ENCODE measurements at regions not wholly inside any gene's neighbourhood (a gene's known extent, or its start where the extent isn't known, plus 50 kb on each side); places are given as distances from the start of the nearest gene placed in this dataset.
"Not testable (repeated sequence)": the region's sequence is repeated elsewhere in the genome, so short reads cannot be mapped to it uniquely, and the experiment has no call there.

- DNase-seq (ENCODE audit: low read depth in 1 of 2, low spot score in 2 of 2); H3K79me2 ChIP-seq (ENCODE audit: control insufficient read depth in 1 of 2, insufficient read depth in 2 of 2, low read length in 2 of 2); H2BK5ac ChIP-seq (ENCODE audit: low read depth, low read length); H3K36me3 ChIP-seq (ENCODE audit: control insufficient read depth in 2 of 4, insufficient read depth in 4 of 4, low read length in 3 of 4); H3K4me1 ChIP-seq (replicated peaks in 1 of 4; ENCODE audit: control insufficient read depth in 3 of 4, insufficient read depth in 4 of 4, low read length in 3 of 4); H3K27me3 ChIP-seq (replicated peaks in 1 of 4; ENCODE audit: control insufficient read depth in 3 of 4, extremely low read depth in 1 of 4, insufficient read depth in 3 of 4, low read length in 3 of 4); H3K23ac ChIP-seq (ENCODE audit: insufficient read length); H3K56ac ChIP-seq (replicated peaks; ENCODE audit: insufficient read length, low read depth, low read length); H2BK20ac ChIP-seq (ENCODE audit: low read length); H3K14ac ChIP-seq (ENCODE audit: insufficient read length); H3K27ac ChIP-seq (ENCODE audit: low read depth, low read length); FAIRE-seq; H4K8ac ChIP-seq (ENCODE audit: extremely low read depth, insufficient read depth, low read length); H2BK12ac ChIP-seq (ENCODE audit: low read depth, low read length); H2AK5ac ChIP-seq (ENCODE audit: low read depth, low read length); H2BK120ac ChIP-seq (replicated peaks; ENCODE audit: low read depth, low read length); H3K18ac ChIP-seq (ENCODE audit: extremely low read depth, low read length); H2AFZ ChIP-seq (ENCODE audit: low read length); H3K4me2 ChIP-seq (ENCODE audit: insufficient read depth in 1 of 2, low read depth in 2 of 2, low read length in 2 of 2); H4K20me1 ChIP-seq (replicated peaks in 1 of 2; ENCODE audit: control insufficient read depth in 1 of 2, insufficient read depth in 2 of 2, low read length in 2 of 2); H3K9me3 ChIP-seq (ENCODE audit: insufficient read depth in 2 of 2, low read depth in 1 of 2, low read length in 1 of 2); H4K5ac ChIP-seq (ENCODE audit: insufficient read length, low read depth, low read length); H3K79me1 ChIP-seq (ENCODE audit: low read depth, low read length); H3K4me3 ChIP-seq (ENCODE audit: extremely low read depth in 1 of 4, insufficient read depth in 2 of 4, low read depth in 3 of 4, low read length in 4 of 4); H3K9ac ChIP-seq (replicated peaks in 1 of 4; ENCODE audit: extremely low read depth in 1 of 4, low read depth in 3 of 4, low read length in 3 of 4); POLR2A ChIA-PET (ENCODE audit: partially characterized antibody); H3K23me2 ChIP-seq (ENCODE audit: low read depth, low read length); H2BK15ac ChIP-seq (ENCODE audit: low read length); H4K91ac ChIP-seq (replicated peaks; ENCODE audit: insufficient read length, low read length); H3K4ac ChIP-seq (replicated peaks; ENCODE audit: insufficient read length, low read depth, low read length): not testable (repeated sequence)
- CTCF ChIA-PET (ENCODE audit: partially characterized antibody), result interaction anchor here (2.1 kb wide), 1 partner anchor 12 kb away, joined by 9 read pairs; no protein-coding TSS in a partner anchor
- WGBS, 2 experiments (ENCODE audit: extremely low coverage in 1 of 2, insufficient coverage in 1 of 2, insufficient read length in 1 of 2, insufficient replicate concordance in 2 of 2, low coverage in 1 of 2, low lambda C conversion rate in 2 of 2, missing lambda C conversion rate in 1 of 2), result 95% methylated on average over 5 of the region's 5 CpGs; no CpG with 5 or more reads in 1 of the 2 experiments
These were observed 984.3 kb downstream of the AACS start for GRCh38 chr12:126049501-126049900.
